ENCODE measurements at regions not wholly inside any gene's neighbourhood (a gene's known extent, or its start where the extent isn't known, plus 50 kb on each side); places are given as distances from the start of the nearest gene placed in this dataset.

GRCh38 chr1:201628490-201628889 is 89.6 kb downstream of the NAV1 start:
- H3K4me3 Mint-ChIP-seq: no peak overlapping the region
- no peaks in the 10 kb centered on the region for H3K9me3 Mint-ChIP-seq
- H3K27me3 Mint-ChIP-seq (ENCODE audit: low read depth): peaks cover 4% of the 10 kb centered on the region
- H3K36me3 Mint-ChIP-seq (ENCODE audit: low read depth): no peaks in the 10 kb centered on the region
- TF ChIP-seq CTCF (IDR thresholded peaks at IDR 0.05; ENCODE audit: unreplicated experiment in 3 of 3): no peak
- peaks cover 18% of the 10 kb centered on the region for H3K4me1 Mint-ChIP-seq
- H3K27ac Mint-ChIP-seq: peak overlapping the region in 1 of 3 experiments; percentile 43

GRCh38 chr1:201630582-201630981 is 91.7 kb downstream of the NAV1 start:
- Mint-ChIP-seq H3K27ac (no peak overlapping the region), H3K4me3 (no peak overlapping the region), H3K36me3 (ENCODE audit: low read depth) (no peaks in the 10 kb centered on the region)

GRCh38 chr1:201631037-201631436 is 92.1 kb downstream of the NAV1 start:
- Mint-ChIP-seq H3K4me1 (peaks cover 24% of the 10 kb centered on the region), H3K27me3 (ENCODE audit: low read depth) (peaks cover 8% of the 10 kb centered on the region), H3K36me3 (ENCODE audit: low read depth) (no peaks in the 10 kb centered on the region), H3K9me3 (no peaks in the 10 kb centered on the region), H3K4me3 (no peak overlapping the region), H3K27ac (no peak overlapping the region)
- no peak for TF ChIP-seq CTCF (IDR thresholded peaks at IDR 0.05; ENCODE audit: unreplicated experiment in 3 of 3)

More at GRCh38 chr1:201630582-201630981, 91.7 kb downstream of the NAV1 start:
- Mint-ChIP-seq H3K4me1 (peaks cover 22% of the 10 kb centered on the region), H3K27me3 (ENCODE audit: low read depth) (peaks cover 8% of the 10 kb centered on the region), H3K9me3 (no peaks in the 10 kb centered on the region)
- no peak for TF ChIP-seq CTCF (IDR thresholded peaks at IDR 0.05; ENCODE audit: unreplicated experiment in 3 of 3)

- no peak overlapping the region for H3K4me3 Mint-ChIP-seq
- TF ChIP-seq CTCF (IDR thresholded peaks at IDR 0.05; ENCODE audit: unreplicated experiment in 3 of 3): no peak
- H3K9me3 Mint-ChIP-seq: no peaks in the 10 kb centered on the region
These were observed 93.5 kb downstream of the NAV1 start for GRCh38 chr1:201632364-201632952.

GRCh38 chr1:201633297-201633696 is 94.4 kb downstream of the NAV1 start:
- Mint-ChIP-seq H3K27ac (no peak overlapping the region), H3K4me1 (peaks cover 36% of the 10 kb centered on the region), H3K9me3 (no peaks in the 10 kb centered on the region), H3K36me3 (ENCODE audit: low read depth) (no peaks in the 10 kb centered on the region), H3K27me3 (ENCODE audit: low read depth) (peaks cover 11% of the 10 kb centered on the region), H3K4me3 (no peak overlapping the region)
- no peak for TF ChIP-seq CTCF (IDR thresholded peaks at IDR 0.05; ENCODE audit: unreplicated experiment in 3 of 3)

More at GRCh38 chr1:201632364-201632952, 93.5 kb downstream of the NAV1 start:
- Mint-ChIP-seq H3K27me3 (ENCODE audit: low read depth) (peaks cover 11% of the 10 kb centered on the region), H3K4me1 (peaks cover 30% of the 10 kb centered on the region), H3K36me3 (ENCODE audit: low read depth) (no peaks in the 10 kb centered on the region), H3K27ac (no peak overlapping the region)

- TF ChIP-seq CTCF (IDR thresholded peaks at IDR 0.05; ENCODE audit: unreplicated experiment in 3 of 3): no peak
- Mint-ChIP-seq H3K9me3 (no peaks in the 10 kb centered on the region), H3K4me1 (peaks cover 41% of the 10 kb centered on the region), H3K27me3 (ENCODE audit: low read depth) (peaks cover 11% of the 10 kb centered on the region), H3K36me3 (ENCODE audit: low read depth) (no peaks in the 10 kb centered on the region), H3K27ac (no peak overlapping the region), H3K4me3 (no peak overlapping the region)
These were observed 94.9 kb downstream of the NAV1 start for GRCh38 chr1:201633811-201634210.
